Skeletal muscle tissue (tissue), 3 donors: ENCODE measurements at regions not wholly inside any gene's neighbourhood (a gene's known extent, or its start where the extent isn't known, plus 50 kb on each side); places are given as distances from the start of the nearest gene placed in this dataset.

Experiments used
- H3K27ac ChIP-seq: one replicate; pipeline ENCODE4 v1.7.0; 2013; ENCODE audit warnings: mild to moderate bottlenecking, low read depth, low read length, inconsistent platforms
- H3K27me3 ChIP-seq, 3 donors: one replicate each; pipeline ENCODE4 v1.7.0; 2013; ENCODE audit warnings: low read length in 3 of 3; ENCODE audit not compliant: control insufficient read depth in 3 of 3, insufficient read depth in 3 of 3
- H3K36me3 ChIP-seq, 3 donors: one replicate each; pipeline ENCODE4 v1.7.0; 2013; ENCODE audit warnings: low read length in 3 of 3; ENCODE audit not compliant: control insufficient read depth in 3 of 3, insufficient read depth in 3 of 3
- H3K4me1 ChIP-seq, 3 donors: one replicate each; pipeline ENCODE4 v1.7.0; 2013; ENCODE audit warnings: low read length in 3 of 3, mild to moderate bottlenecking in 3 of 3; ENCODE audit not compliant: control insufficient read depth in 3 of 3, insufficient read depth in 3 of 3
- H3K4me3 ChIP-seq, 3 donors: one replicate each; pipeline ENCODE4 v1.7.0; 2013; ENCODE audit warnings: low read length in 3 of 3
- H3K9ac ChIP-seq, 3 donors: one replicate each; pipeline ENCODE4 v1.7.0; 2013; ENCODE audit warnings: low read length in 3 of 3, mild to moderate bottlenecking in 3 of 3, moderate library complexity in 2 of 3, low read depth in 1 of 3
- H3K9me3 ChIP-seq, 3 donors: one replicate each; pipeline ENCODE4 v1.7.0; 2013; ENCODE audit warnings: low read length in 3 of 3; ENCODE audit not compliant: control insufficient read depth in 3 of 3
- donor health status: Osteomylitis.

DNA sequence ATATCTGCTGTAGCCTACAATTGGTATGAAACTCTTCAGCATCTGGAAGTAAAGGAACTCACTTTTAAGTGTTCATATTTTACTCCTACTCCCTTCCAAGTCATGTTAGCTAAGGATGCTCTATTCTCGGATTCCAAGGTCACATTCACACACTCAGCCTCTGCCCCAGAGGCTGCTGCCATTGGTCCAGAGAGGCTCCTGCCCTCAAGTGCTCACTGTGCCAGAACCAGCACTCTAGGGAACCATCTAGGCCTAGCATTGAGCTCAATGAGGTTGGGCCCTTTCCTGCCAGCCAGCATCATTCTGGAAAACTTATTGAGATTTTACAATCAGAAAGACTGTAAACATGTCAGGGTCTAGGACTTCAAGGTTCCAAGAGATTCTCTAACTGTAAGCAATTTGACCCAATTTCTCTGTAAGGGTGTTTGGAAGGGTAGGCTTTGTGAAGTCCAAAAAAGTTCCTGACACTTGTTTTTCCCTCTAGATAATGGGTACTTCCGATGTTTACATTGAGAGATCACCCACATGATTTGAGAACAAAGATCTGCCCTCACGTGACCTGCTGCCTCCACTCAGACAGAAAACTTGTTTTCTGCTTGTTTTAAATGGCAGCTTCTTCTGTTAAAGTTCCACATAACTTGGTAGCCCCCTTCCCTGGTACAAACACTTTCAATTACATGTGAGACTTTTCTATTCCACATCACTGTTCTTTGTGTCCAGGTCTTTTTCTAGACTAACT lies 94.9 kb downstream of the MAB21L3 start:
- Histone ChIP-seq H3K27me3 (no peaks in the 10 kb centered on the region), H3K4me3 (no peak overlapping the region), H3K9ac (no peak overlapping the region), H3K9me3 (no peaks in the 10 kb centered on the region), H3K27ac (no peak overlapping the region), H3K36me3 (no peaks in the 10 kb centered on the region), H3K4me1 (no peaks in the 10 kb centered on the region)

DNA sequence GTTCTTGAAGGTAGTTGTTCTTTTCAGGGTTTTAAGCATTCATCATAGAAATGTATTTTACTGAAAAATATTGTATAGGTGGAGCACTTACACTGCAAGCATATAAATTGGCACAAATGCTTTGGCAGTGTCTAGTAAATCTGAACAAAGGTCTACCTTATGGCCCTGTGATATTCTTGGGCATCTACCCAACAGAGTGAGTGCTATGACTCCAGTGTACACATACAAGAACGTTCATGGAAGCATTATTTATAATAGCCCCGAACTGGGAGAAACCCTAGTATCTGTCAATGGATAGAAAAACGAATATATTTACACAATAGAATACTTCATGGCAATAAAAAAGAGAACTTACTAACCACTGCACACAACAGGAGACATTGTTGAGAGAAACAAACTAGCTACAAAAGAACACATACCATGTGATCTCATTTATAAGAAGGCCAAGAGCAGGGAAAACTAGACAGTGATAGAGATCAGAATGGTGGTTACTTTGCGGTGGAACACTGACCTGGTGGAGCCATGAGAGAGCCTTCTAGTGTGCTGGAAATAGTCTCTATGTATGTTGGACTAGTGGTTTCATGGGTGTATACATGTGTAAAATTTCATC lies 96.0 kb downstream of the MAB21L3 start:
- H3K36me3 ChIP-seq = no peaks in the 10 kb centered on the region
- H3K9ac ChIP-seq = no peak overlapping the region
- no peaks in the 10 kb centered on the region for H3K27me3 ChIP-seq
- H3K27ac ChIP-seq = no peak overlapping the region
- no peaks in the 10 kb centered on the region for H3K4me1 ChIP-seq
- H3K9me3 ChIP-seq = no peaks in the 10 kb centered on the region
- H3K4me3 ChIP-seq = no peak overlapping the region

DNA sequence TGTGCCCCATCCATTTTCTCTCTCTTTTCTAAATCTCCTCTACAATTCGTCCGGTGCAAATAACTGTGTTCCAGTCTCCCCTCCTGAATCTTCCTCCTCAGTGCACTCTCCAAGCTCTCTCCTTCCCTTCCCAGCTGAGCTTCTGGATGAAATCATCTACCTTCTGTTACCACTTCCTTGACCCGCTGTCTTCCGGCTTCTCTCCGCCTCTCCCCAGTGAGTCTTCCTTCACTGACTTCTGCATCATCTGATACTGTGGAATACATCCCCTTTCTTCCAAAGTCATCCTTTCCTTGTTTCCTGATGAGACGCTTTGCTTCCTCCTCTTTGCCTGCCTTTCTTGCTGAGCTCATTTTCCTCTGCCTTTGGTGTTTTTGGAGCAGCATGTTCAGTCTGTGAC lies 96.9 kb downstream of the MAB21L3 start:
- H3K27ac ChIP-seq = no peak overlapping the region
- no peaks in the 10 kb centered on the region for H3K27me3 ChIP-seq
- H3K9me3 ChIP-seq = peaks cover 0 to 2% (median 0%) of the 10 kb centered on the region in 3 donors
- H3K9ac ChIP-seq = no peak overlapping the region
- H3K36me3 ChIP-seq = no peaks in the 10 kb centered on the region
- no peak overlapping the region for H3K4me3 ChIP-seq
- H3K4me1 ChIP-seq = no peaks in the 10 kb centered on the region

DNA sequence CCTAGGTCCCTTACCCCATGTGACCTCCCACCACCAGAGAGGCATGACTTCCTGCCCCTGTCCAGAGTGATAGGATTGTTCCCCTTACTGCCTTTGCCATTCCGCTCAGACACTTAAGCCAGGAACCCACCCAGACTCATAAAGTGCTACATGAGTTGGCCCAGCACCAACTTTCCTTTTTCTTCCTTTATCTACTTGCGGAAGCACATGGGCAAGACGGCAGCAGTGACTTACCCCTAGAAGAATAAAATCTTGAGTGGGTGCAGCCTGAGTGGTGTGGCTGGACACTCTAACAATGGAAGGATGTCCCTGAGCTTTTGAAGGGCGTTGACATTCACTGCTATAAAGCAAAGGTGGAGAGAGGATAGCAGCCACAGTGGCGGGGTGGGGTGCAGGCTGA lies 100.1 kb downstream of the MAB21L3 start:
- Histone ChIP-seq H3K4me3 (no peak overlapping the region), H3K27ac (no peak overlapping the region), H3K4me1 (no peaks in the 10 kb centered on the region), H3K36me3 (no peaks in the 10 kb centered on the region), H3K9me3 (peaks cover 0 to 2% (median 0%) of the 10 kb centered on the region in 3 donors), H3K27me3 (no peaks in the 10 kb centered on the region), H3K9ac (no peak overlapping the region)

DNA sequence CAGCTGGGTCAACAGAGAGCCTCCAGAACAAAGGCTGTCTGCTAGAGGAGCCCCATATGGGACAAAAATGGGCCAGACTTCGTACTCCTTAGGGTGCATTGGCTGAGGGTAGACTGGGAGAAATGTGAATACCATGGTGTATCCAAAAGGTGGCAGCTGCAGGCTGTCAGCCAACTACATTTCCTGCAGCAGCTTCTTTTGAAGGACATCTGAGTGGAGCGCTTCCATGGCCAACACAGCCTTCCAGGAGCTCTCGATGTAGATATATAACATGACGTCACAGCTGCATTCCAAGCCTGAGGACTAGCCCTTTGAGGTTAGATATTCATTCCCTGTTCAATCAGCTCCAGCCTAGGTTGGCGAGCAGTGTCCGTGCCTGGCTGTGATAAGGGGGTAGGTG lies 107.7 kb downstream of the MAB21L3 start:
- Histone ChIP-seq H3K9me3 (no peaks in the 10 kb centered on the region), H3K4me3 (no peak overlapping the region), H3K36me3 (no peaks in the 10 kb centered on the region), H3K27me3 (no peaks in the 10 kb centered on the region), H3K27ac (no peak overlapping the region), H3K9ac (no peak overlapping the region), H3K4me1 (no peaks in the 10 kb centered on the region)

DNA sequence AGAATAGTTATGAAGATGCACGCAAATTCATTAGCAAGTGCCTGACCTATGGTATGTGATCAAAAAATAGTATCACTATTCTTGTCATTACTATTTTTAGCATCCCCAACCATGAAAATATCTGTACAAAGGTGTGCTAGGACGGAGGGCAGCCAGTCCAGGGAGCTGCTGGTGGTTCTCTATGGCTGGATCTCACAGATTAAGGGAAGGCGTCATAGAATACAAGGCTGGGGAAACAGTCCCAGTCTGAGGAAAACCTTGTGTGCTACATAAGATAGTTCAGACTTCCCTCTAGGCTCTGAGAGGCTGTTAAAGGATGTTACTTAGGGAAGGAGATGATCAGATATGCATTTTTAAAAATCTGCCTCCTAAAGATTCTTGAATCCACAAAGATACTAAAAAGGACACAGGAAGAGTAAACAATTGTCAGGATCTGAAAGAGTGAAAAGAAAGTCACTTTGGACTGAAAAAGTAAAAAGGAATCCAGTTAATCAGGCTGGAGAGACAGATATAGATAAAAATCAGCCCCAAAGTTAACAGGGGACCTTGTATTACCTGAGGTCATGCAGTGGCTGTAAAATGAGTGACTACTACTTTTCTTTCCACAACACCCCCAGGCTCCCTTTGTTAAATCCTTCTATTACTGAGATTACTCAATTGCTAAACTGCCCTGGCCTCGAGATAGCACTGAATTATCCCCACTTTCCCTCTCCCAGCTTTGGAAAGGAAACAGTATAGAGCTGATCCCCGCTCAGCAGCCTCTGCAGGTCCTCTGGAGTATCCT lies 108.6 kb downstream of the MAB21L3 start:
- no peaks in the 10 kb centered on the region for H3K36me3 ChIP-seq

DNA sequence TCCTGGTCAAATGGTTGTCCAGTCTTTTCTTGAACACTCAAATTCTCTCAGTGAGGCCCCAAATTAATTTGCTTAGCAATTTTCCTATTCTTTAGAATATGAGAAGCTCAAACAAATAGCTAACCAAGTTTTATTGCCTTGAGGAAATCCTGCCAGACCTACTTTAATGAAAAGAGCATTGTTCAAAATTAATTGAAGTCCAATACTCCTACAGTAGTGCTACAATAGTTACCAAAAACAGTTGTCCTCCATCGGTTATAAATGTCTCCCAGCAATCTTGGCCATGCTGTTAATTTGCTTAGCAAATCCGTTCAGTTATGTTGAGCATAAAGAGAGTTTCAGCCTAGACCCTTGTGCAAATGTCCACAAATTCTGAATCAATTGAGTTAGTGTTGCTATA lies 112.9 kb downstream of the MAB21L3 start:
- no peaks in the 10 kb centered on the region for H3K36me3 ChIP-seq
- H3K27ac ChIP-seq = no peak overlapping the region
- H3K27me3 ChIP-seq = no peaks in the 10 kb centered on the region
- no peak overlapping the region for H3K4me3 ChIP-seq
- no peaks in the 10 kb centered on the region for H3K4me1 ChIP-seq
- no peak overlapping the region for H3K9ac ChIP-seq
- no peaks in the 10 kb centered on the region for H3K9me3 ChIP-seq

More for the DNA sequence above, 108.6 kb downstream of the MAB21L3 start:
- Histone ChIP-seq H3K4me1 (no peaks in the 10 kb centered on the region), H3K4me3 (no peak overlapping the region), H3K9me3 (no peaks in the 10 kb centered on the region), H3K9ac (no peak overlapping the region), H3K27me3 (no peaks in the 10 kb centered on the region), H3K27ac (no peak overlapping the region)

DNA sequence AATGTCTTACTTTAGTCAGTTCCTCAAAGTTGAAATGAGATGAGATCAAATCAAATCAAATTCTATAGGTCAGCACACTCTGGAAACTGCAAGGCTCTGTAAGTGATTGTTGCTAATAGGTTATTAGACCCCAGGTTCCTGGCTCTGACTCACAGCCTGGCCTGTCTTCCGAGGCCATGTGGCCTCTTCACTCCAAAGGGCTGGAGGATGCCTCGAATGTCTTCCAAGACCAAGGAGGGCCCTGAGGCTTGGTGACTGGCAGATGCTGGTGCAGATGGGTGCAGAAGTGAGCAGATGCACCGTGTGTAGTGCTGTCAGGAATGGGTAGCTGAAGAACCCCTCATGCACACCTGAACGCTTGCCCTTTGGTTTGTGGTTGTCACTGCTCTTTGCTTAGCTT lies 113.4 kb downstream of the MAB21L3 start:
- H3K36me3 ChIP-seq = no peaks in the 10 kb centered on the region
- no peaks in the 10 kb centered on the region for H3K4me1 ChIP-seq
- no peaks in the 10 kb centered on the region for H3K9me3 ChIP-seq
- H3K9ac ChIP-seq = no peak overlapping the region
- H3K27ac ChIP-seq = no peak overlapping the region
- no peaks in the 10 kb centered on the region for H3K27me3 ChIP-seq
- no peak overlapping the region for H3K4me3 ChIP-seq

DNA sequence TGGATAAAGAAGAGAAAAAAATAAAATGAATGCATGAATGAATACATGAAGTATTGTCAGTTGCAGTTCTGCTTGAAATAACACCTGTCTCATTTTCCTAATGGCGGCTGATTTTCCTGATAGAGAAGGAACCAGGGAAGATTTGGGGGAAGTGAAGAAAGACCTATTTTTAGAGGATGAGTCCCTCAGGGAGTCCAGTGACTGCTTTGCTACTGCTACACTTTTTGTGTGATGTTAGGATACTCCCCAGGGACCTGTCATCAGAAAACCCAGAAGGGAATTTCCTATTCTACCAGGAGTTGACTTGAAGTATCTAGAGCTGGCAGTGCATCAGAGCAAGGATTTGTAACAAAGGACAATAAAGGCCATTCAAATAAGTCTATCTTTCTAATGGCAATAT lies 114.8 kb downstream of the MAB21L3 start:
- no peak overlapping the region for H3K9ac ChIP-seq
- H3K4me1 ChIP-seq = no peaks in the 10 kb centered on the region
- H3K36me3 ChIP-seq = no peaks in the 10 kb centered on the region
- H3K9me3 ChIP-seq = no peaks in the 10 kb centered on the region
- no peak overlapping the region for H3K27ac ChIP-seq
- H3K27me3 ChIP-seq = no peaks in the 10 kb centered on the region
- H3K4me3 ChIP-seq = no peak overlapping the region

DNA sequence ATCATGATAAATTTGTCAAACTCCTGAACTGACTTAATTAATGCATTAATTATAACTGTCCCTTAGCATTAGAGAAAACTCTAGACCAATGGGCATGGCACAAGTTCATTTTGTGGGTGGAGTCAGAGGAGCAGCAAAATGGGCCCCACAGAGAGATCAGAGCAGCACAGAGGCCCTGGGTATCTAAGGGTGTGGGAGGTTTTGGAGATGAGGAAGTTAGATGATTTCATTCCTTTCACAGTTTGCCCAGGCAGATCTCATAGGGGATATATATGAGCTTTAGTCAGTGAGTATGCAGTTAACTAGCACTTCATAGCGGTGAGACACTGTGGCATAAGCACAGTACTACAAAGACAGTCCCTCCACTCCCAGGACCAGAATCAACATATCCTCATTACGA lies 117.3 kb downstream of the MAB21L3 start:
- H3K27me3 ChIP-seq = no peaks in the 10 kb centered on the region
- H3K4me1 ChIP-seq = no peaks in the 10 kb centered on the region
- H3K9me3 ChIP-seq = no peaks in the 10 kb centered on the region
- no peak overlapping the region for H3K9ac ChIP-seq
- no peak overlapping the region for H3K27ac ChIP-seq
- no peaks in the 10 kb centered on the region for H3K36me3 ChIP-seq
- no peak overlapping the region for H3K4me3 ChIP-seq
